HUDEP-2 (cell line): ENCODE measurements at regions not wholly inside any gene's neighbourhood (a gene's known extent, or its start where the extent isn't known, plus 50 kb on each side); places are given as distances from the start of the nearest gene placed in this dataset.

ENCODE experiments used
- DNase-seq, 76 experiments: peaks; one replicate each; lab custom pipeline; 2025; ENCODE audit not compliant: unreplicated experiment in 76 of 76; lab: John Stamatoyannopoulos, UW

GRCh38 chr5:160508780-160509361, 87.2 kb downstream of the PTTG1 start:
- peak in 70 of 76 experiments; percentile 2 to 82 (median 51) for DNase-seq

DNA sequence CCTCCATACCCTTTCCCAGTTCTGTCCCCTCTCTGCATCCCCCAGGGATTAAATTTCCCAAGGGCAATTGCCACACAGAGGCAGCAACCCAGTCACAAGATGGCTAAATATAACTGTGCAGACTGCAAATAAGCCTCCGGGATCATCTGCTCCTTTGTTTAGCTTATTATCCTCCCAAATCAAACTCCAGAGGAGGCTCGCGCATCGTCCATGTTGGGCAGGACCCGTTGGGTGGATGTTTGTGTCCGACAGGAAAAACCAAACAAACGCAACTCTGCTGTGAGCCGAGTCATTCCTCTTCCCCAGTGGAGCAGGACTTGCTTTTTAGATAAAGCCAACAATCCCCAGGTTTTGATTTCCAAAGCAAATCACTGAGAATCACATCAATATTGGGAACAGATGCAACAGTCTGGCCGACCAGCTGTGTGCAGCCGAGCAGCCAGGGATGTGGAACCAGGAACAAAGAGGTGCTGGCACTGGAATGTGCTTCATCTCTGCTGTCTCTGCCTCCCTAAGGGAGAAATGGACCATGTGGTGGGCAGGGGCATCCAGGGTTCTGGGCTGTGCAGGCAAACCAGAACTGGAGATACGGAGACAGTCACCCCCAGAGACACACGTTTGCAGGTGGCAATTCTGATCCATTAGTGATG, 89.8 kb downstream of the PTTG1 start:
- DNase-seq, result no peak
